AG09319 (cell line): ENCODE measurements at regions not wholly inside any gene's neighbourhood (a gene's known extent, or its start where the extent isn't known, plus 50 kb on each side); places are given as distances from the start of the nearest gene placed in this dataset.
"Not testable (repeated sequence)": the region's sequence is repeated elsewhere in the genome, so short reads cannot be mapped to it uniquely, and the experiment has no call there.

Source experiments
- DNase-seq: peaks from one replicate; pipeline ENCODE4 v3.0.0-alpha.2; 2010; ENCODE audit warnings: low read depth; ENCODE audit errors: extremely low read depth
- CTCF ChIP-seq: IDR thresholded peaks from 2 replicates; pipeline ENCODE4 v1.5.1; 2011; ENCODE audit warnings: low read depth, mild to moderate bottlenecking, inconsistent platforms, low read length, moderate library complexity

GRCh38 chr15:79492065-79492464, 59.9 kb downstream of the MINAR1 start:
- no peak for DNase-seq
- TF ChIP-seq CTCF, result no peak

- TF ChIP-seq CTCF, result no peak
- no peak for DNase-seq
Observed at GRCh38 chr15:79494384-79494909, 62.3 kb downstream of the MINAR1 start.

- DNase-seq, result no peak
- TF ChIP-seq CTCF, result no peak
Observed at GRCh38 chr15:79494963-79495755, 63.0 kb downstream of the MINAR1 start.

- TF ChIP-seq CTCF, result no peak
Observed at GRCh38 chr15:79495775-79496174, 63.6 kb downstream of the MINAR1 start.

GRCh38 chr15:79496838-79497237, 64.7 kb downstream of the MINAR1 start:
- TF ChIP-seq CTCF, result no peak
- DNase-seq, result no peak

More at GRCh38 chr15:79495775-79496174, 63.6 kb downstream of the MINAR1 start:
- DNase-seq, result no peak

GRCh38 chr15:79501086-79501485, 69.0 kb downstream of the MINAR1 start:
- no peak for TF ChIP-seq CTCF
- DNase-seq, result no peak

- TF ChIP-seq CTCF, result no peak
- no peak for DNase-seq
Observed at GRCh38 chr15:79505956-79506355, 73.8 kb downstream of the MINAR1 start.

GRCh38 chr15:79512844-79513243, 80.7 kb downstream of the MINAR1 start:
- not testable (repeated sequence) for DNase-seq
